HG02571 (cell line): ENCODE measurements at regions not wholly inside any gene's neighbourhood (a gene's known extent, or its start where the extent isn't known, plus 50 kb on each side); places are given as distances from the start of the nearest gene placed in this dataset.
A peak's percentile ranks its signal among the peaks of the same experiment; 100 is the strongest.
"Not testable (repeated sequence)": the region's sequence is repeated elsewhere in the genome, so short reads cannot be mapped to it uniquely, and the experiment has no call there.

ENCODE experiments used
- ATAC-seq: cut with Tn5 transposase; IDR thresholded peaks from one replicate; pipeline ENCODE4 v1.9.1; 2021; ENCODE audit warnings: mild to moderate bottlenecking, moderate library complexity; ENCODE audit not compliant: unreplicated experiment

GRCh38 chr7:86592185-86592584, 51.5 kb upstream of the GRM3 start:
- ATAC-seq = no peak

DNA sequence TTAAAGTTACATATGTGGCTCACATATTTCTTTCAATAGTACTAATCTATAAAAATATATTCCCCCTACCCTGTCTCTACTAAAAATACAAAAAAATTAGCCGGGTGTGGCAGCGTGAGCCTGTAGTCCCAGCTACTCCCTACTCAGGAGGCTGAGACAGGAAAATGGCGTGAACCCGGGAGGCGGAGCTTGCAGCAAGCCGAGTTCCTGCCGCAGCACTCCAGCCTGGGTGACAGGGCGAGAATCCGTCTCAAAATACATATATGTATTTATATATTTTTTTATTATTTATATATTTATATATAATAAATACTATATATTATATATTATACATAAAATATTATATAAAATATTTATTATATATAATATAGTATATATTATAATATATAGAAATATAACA, 69.7 kb upstream of the GRM3 start:
- ATAC-seq = no peak

- no peak for ATAC-seq
Observed at GRCh38 chr7:86558680-86559501, 84.8 kb upstream of the GRM3 start.

- ATAC-seq = no peak
Observed at GRCh38 chr7:86534641-86535040, 109.1 kb upstream of the GRM3 start.

- no peak for ATAC-seq
Observed at GRCh38 chr7:86504229-86504628, 139.5 kb upstream of the GRM3 start.

GRCh38 chr7:86499986-86500385, 143.7 kb upstream of the GRM3 start:
- no peak for ATAC-seq

GRCh38 chr7:86485827-86486226, 157.9 kb upstream of the GRM3 start:
- ATAC-seq = no peak

- no peak for ATAC-seq
Observed at GRCh38 chr7:86479144-86479543, 164.6 kb upstream of the GRM3 start.

- no peak for ATAC-seq
Observed at GRCh38 chr7:86477343-86477935, 166.3 kb upstream of the GRM3 start.

DNA sequence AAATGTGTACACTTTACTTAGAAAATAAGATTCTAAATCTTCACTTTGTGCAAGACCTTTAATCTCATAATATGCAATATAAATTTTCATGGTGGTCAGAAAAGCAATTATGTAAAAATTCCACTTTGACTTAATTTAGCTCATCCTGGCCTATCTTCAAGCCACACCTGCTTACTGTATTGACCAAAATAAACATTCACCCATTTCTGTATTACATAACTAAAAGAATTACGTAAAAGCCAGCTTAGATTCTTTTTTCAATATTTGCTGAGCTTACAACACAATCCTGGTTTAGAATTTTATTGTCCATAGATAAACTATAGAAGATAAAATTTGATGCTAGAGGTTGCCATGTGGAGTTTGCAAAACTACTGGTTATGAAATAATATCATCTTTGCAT, 172.9 kb upstream of the GRM3 start:
- ATAC-seq = no peak

DNA sequence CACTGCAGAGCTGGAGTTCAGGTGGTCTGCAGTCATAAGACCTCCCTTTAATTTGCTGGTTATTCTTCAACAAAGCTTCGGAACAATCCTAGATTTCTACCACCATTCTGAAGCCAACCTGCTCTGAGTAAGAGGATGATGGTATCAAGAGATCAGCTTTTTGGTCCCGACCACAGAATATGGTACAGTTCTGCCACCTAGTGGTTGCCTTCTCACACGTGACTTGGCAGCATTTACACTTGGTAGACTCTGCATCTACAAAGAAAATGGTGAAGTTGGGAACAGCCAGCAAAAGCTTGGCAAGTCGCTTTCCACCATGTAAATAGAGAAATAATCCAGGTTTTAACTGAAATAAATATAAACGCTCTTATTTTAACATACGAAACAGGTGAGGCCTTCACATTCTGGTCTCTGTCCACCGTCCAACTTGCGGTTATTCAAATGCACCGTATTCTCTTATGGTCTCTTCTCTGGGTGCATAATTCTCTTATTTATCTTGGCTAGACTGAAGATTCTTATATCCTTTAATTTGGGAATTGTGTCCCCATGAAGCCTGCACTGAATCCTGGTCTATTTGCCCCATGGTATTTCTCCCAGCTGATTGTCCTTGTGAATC, 173.9 kb upstream of the GRM3 start:
- peak; percentile 96 for ATAC-seq

- no peak for ATAC-seq
Observed at GRCh38 chr7:86454753-86455152, 189.0 kb upstream of the GRM3 start.

GRCh38 chr7:86453454-86453853, 190.3 kb upstream of the GRM3 start:
- ATAC-seq = no peak

DNA sequence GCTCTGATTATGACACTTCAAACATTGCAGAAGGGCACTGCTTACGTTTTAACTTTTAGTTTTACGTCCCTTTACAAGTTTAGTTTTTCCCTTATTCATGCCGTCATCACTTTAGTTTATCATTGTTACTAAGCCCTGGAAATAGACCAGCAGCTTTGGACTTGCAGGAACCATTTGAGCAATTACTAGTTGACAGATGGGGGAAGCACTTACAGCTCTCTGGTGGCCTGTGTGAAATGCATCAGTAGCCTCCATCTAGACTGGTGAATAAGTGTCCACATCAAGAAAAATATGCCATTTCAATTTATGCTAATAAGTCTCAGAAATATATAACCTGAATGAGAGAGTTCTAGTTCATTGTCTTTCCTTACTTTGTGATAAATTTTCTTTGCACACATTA, 194.9 kb upstream of the GRM3 start:
- ATAC-seq = no peak

DNA sequence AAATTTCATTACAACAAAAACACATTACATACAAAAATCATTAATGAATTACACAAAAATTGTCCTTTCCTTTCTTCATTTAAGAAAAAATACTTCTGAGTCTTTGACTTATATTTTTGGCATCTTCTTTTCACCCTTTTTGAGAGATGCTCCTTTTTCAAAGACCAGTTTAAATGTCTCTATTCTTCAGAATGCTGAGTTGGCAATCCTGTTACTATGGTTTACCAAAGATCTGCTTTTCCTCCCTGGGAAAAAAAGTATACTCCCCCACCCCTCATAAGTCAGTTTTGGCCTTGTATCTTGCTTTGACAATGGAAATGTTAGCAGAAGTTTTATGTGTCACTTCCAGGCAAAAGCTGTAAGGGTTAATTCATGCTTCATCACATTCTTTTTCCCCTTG, 198.4 kb upstream of the GRM3 start:
- no peak for ATAC-seq

DNA sequence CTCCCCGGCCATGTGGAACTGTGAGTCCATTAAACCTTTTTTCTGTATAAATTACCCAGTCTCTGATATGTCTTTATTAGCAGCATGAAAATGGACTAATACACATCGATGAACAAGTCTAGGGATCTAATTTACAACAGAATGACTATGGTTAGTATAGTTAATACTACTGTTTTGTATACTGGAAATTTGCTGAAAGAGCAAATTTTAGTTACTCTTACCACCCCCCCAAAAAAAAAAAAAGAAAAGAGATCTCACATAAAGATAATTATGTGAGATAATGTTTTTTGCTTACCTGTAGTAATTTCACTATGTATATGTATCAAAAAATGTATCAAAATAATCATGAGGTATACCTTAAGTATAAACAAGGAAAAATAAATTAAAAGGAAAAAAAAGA, 199.5 kb upstream of the GRM3 start:
- no peak for ATAC-seq

DNA sequence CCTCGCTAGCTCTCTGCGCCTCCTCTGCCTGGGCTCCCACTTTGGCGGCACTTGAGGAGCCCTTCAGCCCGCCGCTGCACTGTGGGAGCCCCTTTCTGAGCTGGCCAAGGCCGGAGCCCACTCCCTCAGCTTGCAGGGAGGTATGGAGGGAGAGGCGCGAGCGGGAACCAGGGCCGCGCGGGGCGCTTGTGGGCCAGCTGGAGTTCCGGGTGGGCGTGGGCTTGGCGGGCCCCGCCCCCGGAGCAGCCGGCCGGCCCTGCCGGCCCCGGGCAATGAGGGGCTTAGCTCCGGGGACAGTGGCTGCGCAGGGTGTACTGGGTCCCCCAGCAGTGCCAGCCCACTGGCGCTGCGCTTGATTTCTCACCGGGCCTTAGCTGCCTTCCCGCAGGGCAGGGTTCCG, 203.3 kb upstream of the GRM3 start:
- ATAC-seq = not testable (repeated sequence)

DNA sequence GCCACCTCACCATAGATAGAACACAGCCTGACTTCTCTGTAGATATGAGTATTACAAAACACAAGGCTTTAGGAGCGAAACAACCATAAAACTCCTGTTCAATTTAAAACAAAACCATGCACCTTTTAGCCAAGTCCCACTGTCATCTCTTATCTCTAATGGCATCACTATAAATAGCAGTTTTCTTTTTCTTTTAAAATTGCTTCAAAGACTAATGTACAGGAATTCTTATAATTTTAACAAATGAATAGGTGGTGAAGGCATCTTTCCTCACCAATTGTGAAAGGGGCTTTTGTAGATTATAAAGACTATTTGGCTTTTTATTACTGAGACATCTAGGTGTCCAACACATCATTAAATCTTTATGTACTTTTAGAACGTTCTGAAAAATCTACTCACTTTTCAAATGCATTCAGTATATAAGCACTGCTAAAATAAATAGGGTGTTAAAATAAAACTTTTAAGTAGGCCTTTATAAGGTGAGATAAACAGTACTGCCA, 205.7 kb upstream of the GRM3 start:
- ATAC-seq = no peak

DNA sequence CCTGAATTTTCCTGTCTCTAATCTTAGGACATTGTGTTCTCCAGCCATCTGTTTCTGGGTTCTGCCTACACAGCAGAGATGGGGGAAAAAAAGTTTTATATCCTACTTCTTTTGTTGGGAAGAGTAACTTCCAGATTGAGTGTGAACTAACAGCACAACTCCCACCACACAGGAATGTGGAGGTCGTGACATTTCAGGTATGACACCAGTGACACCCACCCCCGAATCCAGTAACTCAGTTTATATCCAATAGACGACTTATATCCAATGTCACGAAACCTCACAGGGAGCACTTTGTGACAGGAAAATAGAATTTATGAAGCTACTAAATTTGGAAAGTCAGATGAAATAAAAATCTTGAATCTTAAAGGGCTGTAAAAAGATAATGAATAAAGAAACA, 211.9 kb upstream of the GRM3 start:
- ATAC-seq = no peak

GRCh38 chr7:86411814-86412213, 231.9 kb upstream of the GRM3 start:
- no peak for ATAC-seq

GRCh38 chr7:86407291-86407690, 236.4 kb upstream of the GRM3 start:
- no peak for ATAC-seq

- no peak for ATAC-seq
Observed at GRCh38 chr7:86391813-86392212, 251.9 kb upstream of the GRM3 start.
